ENCODE measurements at regions not wholly inside any gene's neighbourhood (a gene's known extent, or its start where the extent isn't known, plus 50 kb on each side); places are given as distances from the start of the nearest gene placed in this dataset.
"Not testable (repeated sequence)": the region's sequence is repeated elsewhere in the genome, so short reads cannot be mapped to it uniquely, and the experiment has no call there.

GRCh38 chr9:62830829-62831459 is 1641.1 kb downstream of the SPATA31A7 start:
- not testable (repeated sequence) for TF ChIP-seq SRF (IDR thresholded peaks at IDR 0.05; ENCODE audit: low read depth, low read length); POLR2A (IDR thresholded peaks at IDR 0.05; ENCODE audit: control extremely low read depth in 1 of 2, low read depth in 2 of 2, low read length in 2 of 2); JUND (IDR thresholded peaks at IDR 0.05; ENCODE audit: low read length); YY1 (IDR thresholded peaks at IDR 0.05; ENCODE audit: low read depth, low read length); CREB1 (IDR thresholded peaks at IDR 0.05); CTBP2 (IDR thresholded peaks at IDR 0.05; ENCODE audit: borderline replicate concordance, insufficient read depth, insufficient read length, low read length)
